OCI-LY1 (cell line): ENCODE measurements at regions not wholly inside any gene's neighbourhood (a gene's known extent, or its start where the extent isn't known, plus 50 kb on each side); places are given as distances from the start of the nearest gene placed in this dataset.

Experiments
- H2AFZ ChIP-seq: fragments of 200-600 bp; sonication (generic), shearing (Covaris generic); 2 replicates; pipeline ENCODE4 v1.6.0; 2014; ENCODE audit warnings: antibody characterized with exemption, mild to moderate bottlenecking, low read length
- H3F3A ChIP-seq: fragments of 200-600 bp; sonication (generic), shearing (Covaris generic); 2 replicates; pipeline ENCODE4 v1.6.0; 2014; ENCODE audit warnings: mild to moderate bottlenecking, antibody characterized with exemption, low read length, moderate library complexity; ENCODE audit not compliant: insufficient read depth
- H3K27ac ChIP-seq: fragments of 200-600 bp; sonication (generic); 2 replicates; pipeline ENCODE4 v1.5.1; 2014; ENCODE audit warnings: low read length, mixed run types, mild to moderate bottlenecking, low read depth; ENCODE audit not compliant: poor library complexity, severe bottlenecking
- H3K27me3 ChIP-seq: fragments of 200-600 bp; sonication (generic); 2 replicates; pipeline ENCODE4 v1.6.0; 2014; ENCODE audit warnings: antibody characterized with exemption, mild to moderate bottlenecking, low read length, moderate library complexity; ENCODE audit not compliant: insufficient read depth
- H3K36me3 ChIP-seq: fragments of 200-600 bp; sonication (generic); 2 replicates; pipeline ENCODE4 v1.6.1; 2014; ENCODE audit warnings: mild to moderate bottlenecking, antibody characterized with exemption, low read length, moderate library complexity, mixed read lengths; ENCODE audit not compliant: insufficient read depth
- H3K4me1 ChIP-seq: fragments of 200-600 bp; sonication (generic); 2 replicates; pipeline ENCODE4 v1.5.1; 2014; ENCODE audit warnings: mild to moderate bottlenecking, low read length, moderate library complexity; ENCODE audit not compliant: insufficient read depth, severe bottlenecking
- H3K4me2 ChIP-seq: fragments of 200-600 bp; sonication (generic), shearing (Covaris generic); 2 replicates; pipeline ENCODE4 v1.6.1; 2014; ENCODE audit warnings: low read length
- H3K4me3 ChIP-seq: fragments of 200-600 bp; sonication (generic); 2 replicates; pipeline ENCODE4 v1.5.1; 2014; ENCODE audit warnings: low read length, low read depth, mild to moderate bottlenecking, mixed read lengths; ENCODE audit not compliant: poor library complexity, severe bottlenecking
- H3K79me2 ChIP-seq: fragments of 200-600 bp; shearing (Covaris generic); 2 replicates; pipeline ENCODE4 v1.6.1; 2016; ENCODE audit warnings: mixed run types, low read length, mixed read lengths; ENCODE audit not compliant: insufficient read depth
- H3K9ac ChIP-seq: fragments of 200-600 bp; sonication (generic), shearing (Covaris generic); 2 replicates; pipeline ENCODE4 v1.6.1; 2014; ENCODE audit warnings: mild to moderate bottlenecking, low read length, mixed read lengths
- H3K9me2 ChIP-seq: fragments of 200-600 bp; sonication (generic), shearing (Covaris generic); 2 replicates; pipeline ENCODE4 v1.6.1; 2014; ENCODE audit warnings: low read depth, mild to moderate bottlenecking, low read length, mixed read lengths
- H3K9me3 ChIP-seq: fragments of 200-600 bp; shearing (Covaris generic); 2 replicates; pipeline ENCODE4 v1.6.1; 2014; ENCODE audit warnings: low read length, mixed read lengths
- H4K20me1 ChIP-seq: fragments of 200-600 bp; sonication (generic), shearing (Covaris generic); 2 replicates; pipeline ENCODE4 v1.6.0; 2016; ENCODE audit warnings: mild to moderate bottlenecking, low read length; ENCODE audit not compliant: insufficient read depth
- CTCF ChIP-seq: fragments of 200-600 bp; sonication (generic), shearing (Covaris generic); IDR thresholded peaks from 2 replicates; pipeline ENCODE4 v1.5.1; 2017; ENCODE audit warnings: mild to moderate bottlenecking, antibody characterized with exemption, low read length, moderate library complexity, mixed read lengths
- EZH2 ChIP-seq: fragments of 200-600 bp; sonication (generic), shearing (Covaris generic); IDR thresholded peaks from 2 replicates; pipeline ENCODE4 v1.8.0; 2017; ENCODE audit warnings: borderline replicate concordance, mixed run types, mild to moderate bottlenecking, antibody characterized with exemption, low read length, moderate library complexity, mixed read lengths

- no peak overlapping the region for H2AFZ ChIP-seq
Measured at GRCh38 chr13:69168436-69168835, 939.2 kb upstream of the ATXN8OS start.

GRCh38 chr13:69155136-69155535 is 952.5 kb upstream of the ATXN8OS start:
- Histone ChIP-seq H3K36me3 (no peaks in the 10 kb centered on the region), H3K27me3 (no peaks in the 10 kb centered on the region), H3K79me2 (no peaks in the 10 kb centered on the region), H3K9ac (no peak overlapping the region), H3K9me2 (peaks cover 5% of the 10 kb centered on the region; the same call in 1 of the 2 replicates), H2AFZ (no peak overlapping the region), H3K27ac (no peak overlapping the region), H3K4me1 (no peaks in the 10 kb centered on the region), H3K4me2 (no peak overlapping the region), H3K4me3 (no peak overlapping the region), H3K9me3 (no peaks in the 10 kb centered on the region), H3F3A (no peaks in the 10 kb centered on the region), H4K20me1 (no peaks in the 10 kb centered on the region; the same call in 1 of the 2 replicates)
- TF ChIP-seq EZH2 = no peak
- TF ChIP-seq CTCF = no peak

More at GRCh38 chr13:69168436-69168835, 939.2 kb upstream of the ATXN8OS start:
- H3K9me2 ChIP-seq = no peaks in the 10 kb centered on the region
- TF ChIP-seq CTCF = no peak
- H3K27me3 ChIP-seq = no peaks in the 10 kb centered on the region
- no peak overlapping the region for H3K9ac ChIP-seq
- no peaks in the 10 kb centered on the region for H3K36me3 ChIP-seq
- no peaks in the 10 kb centered on the region for H3F3A ChIP-seq
- no peak overlapping the region for H3K4me3 ChIP-seq
- no peaks in the 10 kb centered on the region for H3K79me2 ChIP-seq
- H3K4me2 ChIP-seq = no peak overlapping the region
- no peaks in the 10 kb centered on the region for H4K20me1 ChIP-seq
- H3K27ac ChIP-seq = no peak overlapping the region
- no peaks in the 10 kb centered on the region for H3K4me1 ChIP-seq
- no peaks in the 10 kb centered on the region for H3K9me3 ChIP-seq

- no peaks in the 10 kb centered on the region for H3K4me1 ChIP-seq
- TF ChIP-seq CTCF (no peak), EZH2 (no peak)
- no peak overlapping the region for H3K9ac ChIP-seq
- H3K27me3 ChIP-seq = no peaks in the 10 kb centered on the region
- H3K9me2 ChIP-seq = no peaks in the 10 kb centered on the region
- no peak overlapping the region for H3K27ac ChIP-seq
- no peak overlapping the region for H2AFZ ChIP-seq
- no peak overlapping the region for H3K4me2 ChIP-seq
- H3K36me3 ChIP-seq = no peaks in the 10 kb centered on the region
- H3K9me3 ChIP-seq = no peaks in the 10 kb centered on the region
- no peak overlapping the region for H3K4me3 ChIP-seq
- H4K20me1 ChIP-seq = no peaks in the 10 kb centered on the region
- no peaks in the 10 kb centered on the region for H3K79me2 ChIP-seq
- H3F3A ChIP-seq = no peaks in the 10 kb centered on the region
Measured at GRCh38 chr13:69142101-69142500, 965.5 kb upstream of the ATXN8OS start.
